Renal cortex interstitium (tissue), 11 donors: ENCODE measurements at regions not wholly inside any gene's neighbourhood (a gene's known extent, or its start where the extent isn't known, plus 50 kb on each side); places are given as distances from the start of the nearest gene placed in this dataset.
"Not testable (repeated sequence)": the region's sequence is repeated elsewhere in the genome, so short reads cannot be mapped to it uniquely, and the experiment has no call there.

Source experiments
- DNase-seq, 11 donors: peaks; one replicate each; pipeline ENCODE4 v3.0.0-alpha.2; 2013; ENCODE audit warnings: low read depth in 9 of 11, low spot score in 4 of 11; ENCODE audit errors: extremely low read depth in 1 of 11

DNA sequence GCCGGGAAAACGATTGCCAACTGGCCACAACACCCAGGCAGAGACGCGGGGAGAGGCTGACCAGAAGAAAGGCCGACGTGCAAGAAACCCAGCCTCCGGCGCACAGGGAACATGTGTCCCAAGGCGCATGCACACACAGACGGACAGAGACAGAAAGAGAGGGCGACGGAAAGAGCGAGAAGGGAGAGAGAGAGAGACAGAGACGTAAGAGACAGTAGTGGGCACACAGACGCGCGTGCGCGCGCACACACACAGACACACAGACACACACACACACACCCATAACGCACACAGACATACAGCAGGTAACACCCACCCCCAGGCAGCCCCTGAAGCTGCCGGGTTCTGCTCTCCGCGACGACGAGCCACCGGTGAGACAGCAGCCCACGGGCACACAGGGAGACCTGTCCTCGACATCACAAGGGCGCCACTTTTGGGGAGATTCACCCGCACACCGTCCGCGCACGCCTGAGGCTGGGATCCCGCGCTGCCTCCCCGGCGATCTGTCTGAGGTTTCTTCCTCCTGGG, 1581.8 kb downstream of the FOXD4L5 start:
- DNase-seq = not testable (repeated sequence)
